OCI-LY1 (cell line): ENCODE measurements at regions not wholly inside any gene's neighbourhood (a gene's known extent, or its start where the extent isn't known, plus 50 kb on each side); places are given as distances from the start of the nearest gene placed in this dataset.

Experiments used
- EZH2 ChIP-seq: fragments of 200-600 bp; sonication (generic), shearing (Covaris generic); IDR thresholded peaks from 2 replicates; pipeline ENCODE4 v1.8.0; 2017; ENCODE audit warnings: borderline replicate concordance, mixed run types, mild to moderate bottlenecking, antibody characterized with exemption, low read length, moderate library complexity, mixed read lengths
- TF ChIP-seq, protein P1 (sequence below): fragments of 200-600 bp; sonication (generic), shearing (Covaris generic); IDR thresholded peaks from 2 replicates; pipeline ENCODE4 v1.5.1; 2017; ENCODE audit warnings: mild to moderate bottlenecking, antibody characterized with exemption, low read length, moderate library complexity, mixed read lengths

DNA sequence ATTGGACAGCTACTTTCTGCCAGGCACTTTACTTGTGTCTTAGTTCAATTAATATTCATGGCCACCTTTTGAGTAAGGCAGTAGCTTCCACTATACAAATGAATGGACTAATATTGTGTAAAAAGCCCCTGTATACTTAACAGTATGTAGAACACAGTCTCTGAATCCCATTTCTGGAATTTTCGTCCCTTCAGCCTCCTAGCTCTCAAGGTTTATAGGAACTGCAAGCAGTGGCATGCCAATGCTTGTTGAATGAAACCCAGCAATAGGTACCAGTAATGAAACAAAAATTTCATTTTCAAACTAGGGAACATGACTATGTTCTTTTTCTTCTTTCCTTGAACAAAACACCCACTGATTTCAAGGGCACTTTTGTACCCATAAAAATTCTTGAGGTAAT is 361.6 kb downstream of the TDRD3 start:
- no peak for TF ChIP-seq EZH2
- TF ChIP-seq, protein P1, sequence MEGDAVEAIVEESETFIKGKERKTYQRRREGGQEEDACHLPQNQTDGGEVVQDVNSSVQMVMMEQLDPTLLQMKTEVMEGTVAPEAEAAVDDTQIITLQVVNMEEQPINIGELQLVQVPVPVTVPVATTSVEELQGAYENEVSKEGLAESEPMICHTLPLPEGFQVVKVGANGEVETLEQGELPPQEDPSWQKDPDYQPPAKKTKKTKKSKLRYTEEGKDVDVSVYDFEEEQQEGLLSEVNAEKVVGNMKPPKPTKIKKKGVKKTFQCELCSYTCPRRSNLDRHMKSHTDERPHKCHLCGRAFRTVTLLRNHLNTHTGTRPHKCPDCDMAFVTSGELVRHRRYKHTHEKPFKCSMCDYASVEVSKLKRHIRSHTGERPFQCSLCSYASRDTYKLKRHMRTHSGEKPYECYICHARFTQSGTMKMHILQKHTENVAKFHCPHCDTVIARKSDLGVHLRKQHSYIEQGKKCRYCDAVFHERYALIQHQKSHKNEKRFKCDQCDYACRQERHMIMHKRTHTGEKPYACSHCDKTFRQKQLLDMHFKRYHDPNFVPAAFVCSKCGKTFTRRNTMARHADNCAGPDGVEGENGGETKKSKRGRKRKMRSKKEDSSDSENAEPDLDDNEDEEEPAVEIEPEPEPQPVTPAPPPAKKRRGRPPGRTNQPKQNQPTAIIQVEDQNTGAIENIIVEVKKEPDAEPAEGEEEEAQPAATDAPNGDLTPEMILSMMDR, result no peak
